SK-N-SH treated with all-trans-retinoic acid at 6 μM for 48 hours (cell line): ENCODE measurements at regions not wholly inside any gene's neighbourhood (a gene's known extent, or its start where the extent isn't known, plus 50 kb on each side); places are given as distances from the start of the nearest gene placed in this dataset.

ENCODE experiments used
- ARNTL ChIP-seq: fragments of 450-650 bp; formaldehyde crosslinking; IDR thresholded peaks from 2 replicates; pipeline ENCODE4 v1.5.0; 2020; ENCODE audit warnings: low read depth, mild to moderate bottlenecking, moderate library complexity, borderline replicate concordance
- CREB5 ChIP-seq: fragments of 250-450 bp; sonication (Bioruptor Pico); IDR thresholded peaks from 2 replicates; pipeline ENCODE4 v1.5.1; 2020; ENCODE audit warnings: low read depth, mild to moderate bottlenecking, moderate library complexity
- ISL1 ChIP-seq: fragments of 250-450 bp; sonication (Bioruptor Pico); IDR thresholded peaks from 2 replicates; pipeline ENCODE4 v2.1.2; 2022; ENCODE audit warnings: mild to moderate bottlenecking, moderate library complexity
- OSR1 ChIP-seq: fragments of 250-450 bp; sonication (Bioruptor Pico); IDR thresholded peaks from 2 replicates; pipeline ENCODE4 v1.8.0; 2022; ENCODE audit warnings: moderate library complexity, mild to moderate bottlenecking, inconsistent platforms
- PATZ1 ChIP-seq: fragments of 250-450 bp; sonication (Bioruptor Pico); IDR thresholded peaks from 2 replicates; pipeline ENCODE4 v1.8.0; 2020; ENCODE audit warnings: mild to moderate bottlenecking, moderate library complexity, borderline replicate concordance
- PPARA ChIP-seq: fragments of 250-450 bp; sonication (Bioruptor Pico); IDR thresholded peaks from 2 replicates; pipeline ENCODE4 v1.5.0; 2020; ENCODE audit warnings: mild to moderate bottlenecking, borderline replicate concordance
- RARB ChIP-seq: fragments of 250-450 bp; sonication (Bioruptor Pico); IDR thresholded peaks from 2 replicates; pipeline ENCODE4 v1.8.0; 2021; ENCODE audit warnings: mild to moderate bottlenecking, moderate library complexity
- TOX ChIP-seq: fragments of 250-450 bp; sonication (Bioruptor Pico); IDR thresholded peaks from 2 replicates; pipeline ENCODE4 v1.8.0; 2021; ENCODE audit warnings: mild to moderate bottlenecking, moderate library complexity, borderline replicate concordance
- ZFP3 ChIP-seq: fragments of 250-450 bp; sonication (Bioruptor Pico); IDR thresholded peaks from 2 replicates; pipeline ENCODE4 v1.5.0; 2020; ENCODE audit warnings: mild to moderate bottlenecking, moderate library complexity
- ZFP30 ChIP-seq: fragments of 450-650 bp; formaldehyde crosslinking; IDR thresholded peaks from 2 replicates; pipeline ENCODE4 v1.5.0; 2022; ENCODE audit warnings: mild to moderate bottlenecking, moderate library complexity
- TF ChIP-seq, protein P1 (sequence below): fragments of 250-450 bp; sonication (Bioruptor Pico); IDR thresholded peaks from 2 replicates; pipeline ENCODE4 v1.8.0; 2021; ENCODE audit warnings: low read depth, mild to moderate bottlenecking, moderate library complexity, borderline replicate concordance

GRCh38 chr11:91075032-91075695 lies 852.3 kb upstream of the CHORDC1 start:
- TF ChIP-seq ISL1 (CRISPR knock-in tag) (no peak), ZFP3 (CRISPR knock-in tag) (no peak), PATZ1 (CRISPR knock-in tag) (no peak), CREB5 (no peak), RARB (CRISPR knock-in tag) (no peak), TOX (CRISPR knock-in tag) (no peak), PPARA (CRISPR knock-in tag) (no peak), ZFP30 (CRISPR knock-in tag) (no peak), OSR1 (CRISPR knock-in tag) (no peak), ARNTL (CRISPR knock-in tag) (no peak)
- TF ChIP-seq, protein P1, sequence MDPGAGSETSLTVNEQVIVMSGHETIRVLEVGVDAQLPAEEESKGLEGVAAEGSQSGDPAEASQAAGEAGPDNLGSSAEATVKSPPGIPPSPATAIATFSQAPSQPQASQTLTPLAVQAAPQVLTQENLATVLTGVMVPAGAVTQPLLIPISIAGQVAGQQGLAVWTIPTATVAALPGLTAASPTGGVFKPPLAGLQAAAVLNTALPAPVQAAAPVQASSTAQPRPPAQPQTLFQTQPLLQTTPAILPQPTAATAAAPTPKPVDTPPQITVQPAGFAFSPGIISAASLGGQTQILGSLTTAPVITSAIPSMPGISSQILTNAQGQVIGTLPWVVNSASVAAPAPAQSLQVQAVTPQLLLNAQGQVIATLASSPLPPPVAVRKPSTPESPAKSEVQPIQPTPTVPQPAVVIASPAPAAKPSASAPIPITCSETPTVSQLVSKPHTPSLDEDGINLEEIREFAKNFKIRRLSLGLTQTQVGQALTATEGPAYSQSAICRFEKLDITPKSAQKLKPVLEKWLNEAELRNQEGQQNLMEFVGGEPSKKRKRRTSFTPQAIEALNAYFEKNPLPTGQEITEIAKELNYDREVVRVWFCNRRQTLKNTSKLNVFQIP (CRISPR knock-in tag): no peak
